Right atrium auricular region (tissue), 2 donors: ENCODE measurements at regions not wholly inside any gene's neighbourhood (a gene's known extent, or its start where the extent isn't known, plus 50 kb on each side); places are given as distances from the start of the nearest gene placed in this dataset.

ENCODE experiments used
- DNase-seq: peaks from one replicate; pipeline ENCODE4 v3.0.0-alpha.2; 2019; ENCODE audit warnings: low spot score
- H3K27ac ChIP-seq, 2 donors: fragments of 200-600 bp; sonication (generic); 1 replicate in 1 of 2; 2 replicates in 1 of 2; pipeline ENCODE4 v1.5.1; 2016 to 2019
- H3K27me3 ChIP-seq, 2 donors: fragments of 200-600 bp; sonication (generic); one replicate each; pipeline versions ENCODE4 v1.5.1 to v1.6.0; 2017 to 2019
- H3K36me3 ChIP-seq: fragments of 200-600 bp; sonication (generic); one replicate; pipeline ENCODE4 v1.5.1; 2016
- H3K4me1 ChIP-seq, 2 donors: fragments of 200-600 bp; sonication (generic); one replicate each; pipeline versions ENCODE4 v1.5.1 to v1.6.0; 2017 to 2019
- H3K4me3 ChIP-seq, 2 donors: fragments of 200-600 bp; sonication (generic); 1 replicate in 1 of 2; 2 replicates in 1 of 2; pipeline ENCODE4 v1.5.1; 2017 to 2019; ENCODE audit warnings: mild to moderate bottlenecking in 1 of 2, moderate library complexity in 1 of 2
- H3K9me3 ChIP-seq, 2 donors: fragments of 200-600 bp; sonication (generic); one replicate each; pipeline ENCODE4 v1.5.1; 2019
- TF ChIP-seq, protein P1 (sequence below), 2 donors: fragments of 200-600 bp; sonication (generic); IDR thresholded peaks; one replicate each; pipeline ENCODE4 v1.5.1; 2019; ENCODE audit warnings: antibody characterized with exemption in 2 of 2

DNA sequence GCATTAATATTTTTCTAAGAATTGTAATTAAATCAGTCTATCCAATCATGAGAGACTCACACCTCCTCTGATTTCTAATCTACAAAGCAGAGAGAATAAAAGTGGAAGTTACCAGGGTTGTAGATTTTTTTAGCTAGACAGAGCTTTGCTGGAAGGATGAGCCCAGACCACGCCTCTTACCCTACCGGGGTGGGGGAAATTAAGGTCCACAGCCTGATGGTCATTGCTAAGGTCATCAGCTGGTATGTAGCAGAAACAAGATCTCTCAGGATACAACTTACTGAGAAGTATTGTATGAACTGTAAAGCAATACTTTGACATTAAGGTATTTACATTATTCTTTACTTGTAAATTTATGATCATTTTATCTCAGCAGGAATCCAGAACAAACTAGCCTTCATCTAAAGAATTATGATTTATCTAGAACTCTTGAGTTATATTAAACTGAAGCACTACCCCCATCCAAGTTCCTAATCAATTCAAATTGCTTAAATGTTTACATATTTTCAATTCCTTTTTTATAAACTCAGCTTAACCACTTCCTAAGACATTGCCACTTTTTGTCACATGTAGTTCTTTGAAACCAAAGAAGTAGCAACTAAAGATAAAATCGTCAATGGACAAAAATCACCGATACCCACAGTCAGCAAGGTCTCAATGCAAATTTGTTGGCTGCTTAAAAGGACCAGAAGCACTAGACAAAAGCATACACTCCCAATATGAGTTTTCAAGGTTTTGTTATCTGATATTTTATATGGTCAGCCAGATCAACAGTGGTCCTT, 225.8 kb upstream of the DAPK1 start:
- H3K36me3 ChIP-seq, result no peaks in the 10 kb centered on the region
- no peak overlapping the region for H3K4me3 ChIP-seq
- H3K27ac ChIP-seq, result no peak overlapping the region
- TF ChIP-seq, protein P1, sequence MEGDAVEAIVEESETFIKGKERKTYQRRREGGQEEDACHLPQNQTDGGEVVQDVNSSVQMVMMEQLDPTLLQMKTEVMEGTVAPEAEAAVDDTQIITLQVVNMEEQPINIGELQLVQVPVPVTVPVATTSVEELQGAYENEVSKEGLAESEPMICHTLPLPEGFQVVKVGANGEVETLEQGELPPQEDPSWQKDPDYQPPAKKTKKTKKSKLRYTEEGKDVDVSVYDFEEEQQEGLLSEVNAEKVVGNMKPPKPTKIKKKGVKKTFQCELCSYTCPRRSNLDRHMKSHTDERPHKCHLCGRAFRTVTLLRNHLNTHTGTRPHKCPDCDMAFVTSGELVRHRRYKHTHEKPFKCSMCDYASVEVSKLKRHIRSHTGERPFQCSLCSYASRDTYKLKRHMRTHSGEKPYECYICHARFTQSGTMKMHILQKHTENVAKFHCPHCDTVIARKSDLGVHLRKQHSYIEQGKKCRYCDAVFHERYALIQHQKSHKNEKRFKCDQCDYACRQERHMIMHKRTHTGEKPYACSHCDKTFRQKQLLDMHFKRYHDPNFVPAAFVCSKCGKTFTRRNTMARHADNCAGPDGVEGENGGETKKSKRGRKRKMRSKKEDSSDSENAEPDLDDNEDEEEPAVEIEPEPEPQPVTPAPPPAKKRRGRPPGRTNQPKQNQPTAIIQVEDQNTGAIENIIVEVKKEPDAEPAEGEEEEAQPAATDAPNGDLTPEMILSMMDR (IDR thresholded peaks at IDR 0.05), result no peak
- peaks cover 0 to 17% of the 10 kb centered on the region in 2 donors for H3K4me1 ChIP-seq
- no peaks in the 10 kb centered on the region for H3K27me3 ChIP-seq
- no peaks in the 10 kb centered on the region for H3K9me3 ChIP-seq
- DNase-seq, result no peak

DNA sequence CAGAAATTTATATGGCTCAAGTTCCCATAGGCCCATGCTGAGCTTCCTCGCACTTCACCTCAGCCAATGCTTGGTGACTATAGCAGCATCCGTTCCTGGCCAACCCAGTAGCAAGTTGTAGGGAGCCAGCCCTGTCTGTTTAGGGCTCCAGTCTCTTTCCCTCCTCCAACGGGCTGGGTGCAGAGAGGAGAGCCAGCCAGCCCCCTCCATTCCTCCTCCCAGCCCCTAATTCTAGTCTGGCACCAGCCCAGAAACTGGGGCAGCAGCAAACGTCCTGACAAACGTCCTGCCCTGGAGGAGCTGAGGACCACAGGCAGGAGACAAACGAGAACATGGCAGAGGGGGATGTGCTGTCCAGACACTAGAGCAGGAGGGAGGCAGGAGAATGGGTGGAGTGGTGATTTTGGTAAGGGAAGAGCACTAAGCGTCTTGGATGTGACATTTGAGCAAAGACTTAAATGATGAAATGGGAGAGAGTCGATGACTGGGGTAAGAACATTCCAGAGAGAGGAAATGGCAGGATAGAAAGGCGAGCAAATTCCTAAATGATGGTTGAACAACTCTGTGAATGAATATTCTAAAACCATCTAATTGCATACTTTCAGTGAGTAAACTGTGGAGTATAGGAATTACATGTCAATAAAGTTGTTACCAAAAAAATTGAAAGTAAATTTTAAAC, 222.5 kb upstream of the DAPK1 start:
- no peak for DNase-seq
- Histone ChIP-seq H3K27me3 (no peaks in the 10 kb centered on the region), H3K36me3 (no peaks in the 10 kb centered on the region), H3K4me1 (peaks cover 0 to 8% of the 10 kb centered on the region in 2 donors), H3K9me3 (no peaks in the 10 kb centered on the region), H3K4me3 (no peak overlapping the region), H3K27ac (no peak overlapping the region)
- TF ChIP-seq, protein P1 (IDR thresholded peaks at IDR 0.05), result no peak

DNA sequence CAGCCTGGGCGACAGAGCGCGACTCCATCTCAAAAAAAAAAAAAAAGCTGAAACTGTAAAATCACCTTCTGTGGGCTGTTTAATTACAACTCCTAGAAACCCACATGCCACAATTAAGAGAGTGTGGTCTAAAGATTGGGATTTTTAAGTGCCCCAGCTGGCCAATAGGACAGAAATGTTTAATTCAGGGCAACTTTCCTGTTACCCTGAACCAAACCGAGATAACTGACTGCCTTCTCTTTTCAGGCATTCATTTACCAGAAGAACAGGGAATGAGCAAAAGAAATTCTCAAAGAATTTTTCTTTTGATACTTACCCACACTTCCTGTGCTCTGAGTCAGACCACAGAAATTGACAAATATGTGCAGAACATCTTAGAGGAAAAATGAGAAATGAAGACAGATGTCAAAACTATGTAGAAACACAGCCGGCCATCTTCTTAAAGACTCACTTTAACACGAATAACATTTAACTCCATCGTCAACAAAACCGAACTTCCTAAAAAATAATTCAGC, 221.3 kb upstream of the DAPK1 start:
- DNase-seq, result no peak
- TF ChIP-seq, protein P1 (IDR thresholded peaks at IDR 0.05), result no peak
- H3K27me3 ChIP-seq, result no peaks in the 10 kb centered on the region
- no peaks in the 10 kb centered on the region for H3K4me1 ChIP-seq
- no peaks in the 10 kb centered on the region for H3K9me3 ChIP-seq
- H3K4me3 ChIP-seq, result no peak overlapping the region
- no peaks in the 10 kb centered on the region for H3K36me3 ChIP-seq
- no peak overlapping the region for H3K27ac ChIP-seq

DNA sequence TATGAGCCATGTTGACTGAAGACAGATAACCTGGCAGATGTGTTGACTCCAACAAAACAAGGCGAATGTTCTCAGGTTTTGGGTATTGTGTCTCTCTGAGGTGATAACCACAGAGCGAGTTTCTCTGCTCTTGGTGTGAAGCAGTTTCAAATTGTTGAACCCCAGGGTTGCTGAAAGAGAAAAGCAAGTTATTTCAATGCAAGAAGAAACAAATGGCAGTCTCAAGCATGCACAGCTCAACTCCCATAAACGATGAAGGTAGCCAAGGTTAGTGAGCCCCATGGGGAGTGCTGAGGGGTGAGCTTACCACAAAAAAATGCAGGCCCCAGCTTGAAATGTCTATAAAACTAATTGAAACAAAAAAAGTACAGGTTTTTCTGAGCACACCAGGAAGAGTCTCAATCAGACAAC, 220.8 kb upstream of the DAPK1 start:
- Histone ChIP-seq H3K9me3 (no peaks in the 10 kb centered on the region), H3K27me3 (no peaks in the 10 kb centered on the region), H3K4me3 (no peak overlapping the region), H3K27ac (no peak overlapping the region), H3K4me1 (no peaks in the 10 kb centered on the region), H3K36me3 (no peaks in the 10 kb centered on the region)
- DNase-seq, result no peak
- TF ChIP-seq, protein P1 (IDR thresholded peaks at IDR 0.05), result no peak

DNA sequence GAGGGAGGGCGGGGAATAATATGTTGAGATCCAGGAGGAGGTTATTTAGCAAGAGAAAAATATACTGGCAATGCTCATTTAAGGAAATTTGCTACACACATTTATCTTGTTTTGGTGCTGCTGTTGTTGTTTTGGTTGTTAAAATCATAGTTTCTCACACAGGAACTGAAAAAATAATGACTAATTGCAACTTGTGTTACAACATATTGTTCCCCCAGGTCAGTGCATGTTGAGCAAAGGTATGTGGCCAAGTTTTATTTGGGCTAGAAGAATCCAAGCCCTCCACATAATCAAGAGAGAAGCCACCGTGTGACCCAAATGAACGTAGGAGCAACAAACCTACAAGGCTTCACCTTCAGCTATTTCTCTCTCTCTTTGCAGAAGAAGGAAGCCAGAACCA, 220.3 kb upstream of the DAPK1 start:
- DNase-seq, result no peak
- no peak overlapping the region for H3K4me3 ChIP-seq
- no peak overlapping the region for H3K27ac ChIP-seq
- TF ChIP-seq, protein P1 (IDR thresholded peaks at IDR 0.05), result no peak
- no peaks in the 10 kb centered on the region for H3K9me3 ChIP-seq
- H3K27me3 ChIP-seq, result no peaks in the 10 kb centered on the region
- no peaks in the 10 kb centered on the region for H3K4me1 ChIP-seq
- no peaks in the 10 kb centered on the region for H3K36me3 ChIP-seq
